ENCODE measurements at regions not wholly inside any gene's neighbourhood (a gene's known extent, or its start where the extent isn't known, plus 50 kb on each side); places are given as distances from the start of the nearest gene placed in this dataset.

DNA sequence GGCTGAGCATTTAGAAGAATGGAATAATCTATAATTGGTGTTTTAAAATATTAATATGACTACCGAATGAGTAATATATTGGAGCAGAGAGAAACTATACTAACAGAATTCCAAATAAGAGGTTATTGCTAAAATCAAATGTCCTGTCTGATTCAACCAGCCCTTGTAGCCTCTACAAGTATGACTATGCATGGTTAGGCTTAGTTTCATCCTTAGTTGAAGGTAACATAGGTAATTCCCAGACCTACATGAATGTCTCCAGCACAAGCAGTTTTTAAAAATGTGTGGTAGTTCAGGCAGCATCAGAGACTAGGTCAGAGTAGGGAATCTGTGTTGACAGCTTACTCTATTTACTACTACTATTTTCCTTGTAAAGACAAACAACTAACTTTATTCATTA is 51.7 kb upstream of the SLC27A6 start:
- Histone ChIP-seq H3K4me1 (ENCODE audit: insufficient read depth, low read length) (no peaks in the 10 kb centered on the region), H2AFZ (ENCODE audit: low read depth, low read length) (no peak overlapping the region), H3K4me2 (ENCODE audit: low read length) (no peak overlapping the region), H3K9ac (ENCODE audit: low read length) (no peak overlapping the region), H3K36me3 (ENCODE audit: insufficient read depth, low read length) (no peaks in the 10 kb centered on the region), H3K4me3 (ENCODE audit: insufficient read depth, low read depth, low read length) (no peak overlapping the region), H3K27ac (ENCODE audit: low read depth, low read length) (no peak overlapping the region), H3K79me2 (ENCODE audit: insufficient read depth, low read length) (no peaks in the 10 kb centered on the region), H3K9me3 (ENCODE audit: insufficient read depth, low read depth, low read length) (no peaks in the 10 kb centered on the region), H4K20me1 (ENCODE audit: insufficient read depth, low read length) (no peaks in the 10 kb centered on the region), H3K27me3 (ENCODE audit: insufficient read depth, low read length) (no peaks in the 10 kb centered on the region)
- Mint-ChIP-seq H3K27ac (ENCODE audit: unreplicated experiment) (no peak overlapping the region), H3K27me3 (ENCODE audit: low read depth, unreplicated experiment) (no peaks in the 10 kb centered on the region), H3K4me1 (ENCODE audit: low read depth, unreplicated experiment) (no peaks in the 10 kb centered on the region), H3K9me3 (ENCODE audit: unreplicated experiment) (no peaks in the 10 kb centered on the region), H3K36me3 (ENCODE audit: low read depth, unreplicated experiment) (no peaks in the 10 kb centered on the region), H3K4me3 (ENCODE audit: unreplicated experiment) (no peak overlapping the region)
- no peak for FAIRE-seq
- no peak for TF ChIP-seq EZH2 (IDR thresholded peaks at IDR 0.05; ENCODE audit: insufficient read depth, low read length)
- TF ChIP-seq, protein P1, sequence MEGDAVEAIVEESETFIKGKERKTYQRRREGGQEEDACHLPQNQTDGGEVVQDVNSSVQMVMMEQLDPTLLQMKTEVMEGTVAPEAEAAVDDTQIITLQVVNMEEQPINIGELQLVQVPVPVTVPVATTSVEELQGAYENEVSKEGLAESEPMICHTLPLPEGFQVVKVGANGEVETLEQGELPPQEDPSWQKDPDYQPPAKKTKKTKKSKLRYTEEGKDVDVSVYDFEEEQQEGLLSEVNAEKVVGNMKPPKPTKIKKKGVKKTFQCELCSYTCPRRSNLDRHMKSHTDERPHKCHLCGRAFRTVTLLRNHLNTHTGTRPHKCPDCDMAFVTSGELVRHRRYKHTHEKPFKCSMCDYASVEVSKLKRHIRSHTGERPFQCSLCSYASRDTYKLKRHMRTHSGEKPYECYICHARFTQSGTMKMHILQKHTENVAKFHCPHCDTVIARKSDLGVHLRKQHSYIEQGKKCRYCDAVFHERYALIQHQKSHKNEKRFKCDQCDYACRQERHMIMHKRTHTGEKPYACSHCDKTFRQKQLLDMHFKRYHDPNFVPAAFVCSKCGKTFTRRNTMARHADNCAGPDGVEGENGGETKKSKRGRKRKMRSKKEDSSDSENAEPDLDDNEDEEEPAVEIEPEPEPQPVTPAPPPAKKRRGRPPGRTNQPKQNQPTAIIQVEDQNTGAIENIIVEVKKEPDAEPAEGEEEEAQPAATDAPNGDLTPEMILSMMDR (IDR thresholded peaks at IDR 0.05; ENCODE audit: insufficient read depth, low read depth, low read length) = no peak
- DNase-seq (ENCODE audit: low read depth) = no peak
